Mesendoderm (in vitro differentiated cells): ENCODE measurements at regions not wholly inside any gene's neighbourhood (a gene's known extent, or its start where the extent isn't known, plus 50 kb on each side); places are given as distances from the start of the nearest gene placed in this dataset.

ENCODE experiments used
- DNase-seq: peaks from one replicate; pipeline ENCODE4 v3.0.0; 2013
- H2AK5ac ChIP-seq: 2 replicates; pipeline ENCODE4 v1.6.1; 2013; ENCODE audit warnings: low read length, inconsistent platforms
- H2BK120ac ChIP-seq: 2 replicates; pipeline ENCODE4 v1.6.1; 2013; ENCODE audit warnings: low read depth, mild to moderate bottlenecking, low read length, moderate library complexity, mixed read lengths
- H2BK15ac ChIP-seq: replicated peaks from 2 replicates; pipeline ENCODE4 v1.6.1; 2013; ENCODE audit warnings: low read depth, mild to moderate bottlenecking, moderate library complexity
- H2BK5ac ChIP-seq: 2 replicates; pipeline ENCODE4 v1.6.1; 2013; ENCODE audit warnings: low read length, inconsistent platforms
- H3K18ac ChIP-seq: 2 replicates; pipeline ENCODE4 v1.6.1; 2013; ENCODE audit warnings: mild to moderate bottlenecking, low read length, mixed read lengths
- H3K23ac ChIP-seq: one replicate; pipeline ENCODE4 v1.6.1; 2013; ENCODE audit warnings: low read length
- H3K27ac ChIP-seq: 2 replicates; pipeline ENCODE4 v1.5.1; 2013; ENCODE audit warnings: low read depth, mild to moderate bottlenecking, inconsistent platforms, low read length, moderate library complexity
- H3K27me3 ChIP-seq: 2 replicates; pipeline ENCODE4 v1.6.1; 2013; ENCODE audit warnings: low read length, control low read depth, mild to moderate bottlenecking, inconsistent platforms; ENCODE audit not compliant: insufficient read depth, poor library complexity
- H3K36me3 ChIP-seq: 2 replicates; pipeline ENCODE4 v1.6.1; 2013; ENCODE audit warnings: low read length, inconsistent platforms; ENCODE audit not compliant: control insufficient read depth, insufficient read depth
- H3K4ac ChIP-seq: one replicate; pipeline ENCODE4 v1.6.1; 2013; ENCODE audit warnings: low read depth, mild to moderate bottlenecking, low read length, moderate library complexity
- H3K4me1 ChIP-seq: 2 replicates; pipeline ENCODE4 v1.6.1; 2013; ENCODE audit warnings: low read depth, low read length, inconsistent platforms; ENCODE audit not compliant: control insufficient read depth
- H3K4me2 ChIP-seq: 2 replicates; pipeline ENCODE4 v1.6.1; 2013; ENCODE audit warnings: low read length
- H3K4me3 ChIP-seq: 2 replicates; pipeline ENCODE4 v1.5.1; 2013; ENCODE audit warnings: mild to moderate bottlenecking, low read length
- H3K56ac ChIP-seq: one replicate; pipeline ENCODE4 v1.6.1; 2013; ENCODE audit warnings: low read length
- H3K79me1 ChIP-seq: 2 replicates; pipeline ENCODE4 v1.6.1; 2013; ENCODE audit warnings: low read length, inconsistent platforms
- H3K79me2 ChIP-seq: 2 replicates; pipeline ENCODE4 v1.6.1; 2013; ENCODE audit warnings: mild to moderate bottlenecking, low read length; ENCODE audit not compliant: control insufficient read depth, insufficient read depth
- H3K9ac ChIP-seq: 2 replicates; pipeline ENCODE4 v1.6.1; 2013; ENCODE audit warnings: low read length, inconsistent platforms
- H4K5ac ChIP-seq: one replicate; pipeline ENCODE4 v1.6.1; 2013; ENCODE audit warnings: low read length
- H4K8ac ChIP-seq: one replicate; pipeline ENCODE4 v1.6.1; 2013; ENCODE audit warnings: low read depth, mild to moderate bottlenecking, control low read depth, low read length, moderate library complexity
- WGBS: extraction: QIAGEN DNeasy Blood & Tissue Kit; methylation state at CpG from one replicate; pipeline ENCODE4 v1.1.7; 2013; ENCODE audit warnings: low lambda C conversion rate, missing lambda C conversion rate; ENCODE audit not compliant: insufficient coverage; ENCODE audit errors: extremely low coverage; 5-methylcytosine and 5-hydroxymethylcytosine counted together

DNA sequence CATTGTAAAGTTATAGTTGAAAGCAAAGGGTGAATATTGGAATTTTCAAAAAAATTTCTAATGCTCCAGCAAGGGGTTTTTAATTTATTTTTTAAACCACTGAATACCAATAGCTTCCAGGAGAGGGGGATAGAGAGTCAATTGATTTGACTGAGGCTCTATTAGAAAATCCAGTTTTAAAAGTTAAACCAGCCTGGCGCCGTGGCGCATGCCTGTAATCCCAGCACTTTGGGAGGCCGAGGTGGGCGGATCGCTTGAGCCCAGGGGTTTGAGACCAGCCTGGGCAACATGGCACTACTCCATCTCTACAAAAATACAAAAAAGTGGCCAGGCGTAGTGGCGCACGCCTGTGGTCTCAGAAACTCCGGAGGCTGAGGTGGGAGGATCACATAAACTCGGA is 150.1 kb downstream of the SLC38A4 start:
- Histone ChIP-seq H3K56ac (peak overlapping the region; percentile 26), H2AK5ac (no peak overlapping the region), H3K4me1 (no peaks in the 10 kb centered on the region), H2BK15ac (no peak overlapping the region), H4K5ac (no peak overlapping the region), H2BK5ac (no peak overlapping the region), H3K27ac (no peak overlapping the region), H3K4me2 (no peak overlapping the region), H3K9ac (no peak overlapping the region), H3K4ac (peak overlapping the region; percentile 18), H3K4me3 (no peak overlapping the region), H3K18ac (no peak overlapping the region), H3K23ac (no peak overlapping the region), H3K36me3 (no peaks in the 10 kb centered on the region), H4K8ac (no peak overlapping the region), H3K27me3 (no peaks in the 10 kb centered on the region), H3K79me1 (no peaks in the 10 kb centered on the region), H2BK120ac (no peak overlapping the region), H3K79me2 (no peaks in the 10 kb centered on the region)
- no CpG with 5 or more reads among the region's 11 CpGs for WGBS
- DNase-seq, result peak; percentile 49

GRCh38 chr12:46674800-46675199 is 151.0 kb downstream of the SLC38A4 start:
- Histone ChIP-seq H3K56ac (no peak overlapping the region), H3K4me3 (no peak overlapping the region), H3K18ac (peak overlapping the region; percentile 60), H3K27ac (no peak overlapping the region), H2BK120ac (no peak overlapping the region), H3K9ac (no peak overlapping the region), H3K79me2 (no peaks in the 10 kb centered on the region), H3K36me3 (no peaks in the 10 kb centered on the region), H3K79me1 (no peaks in the 10 kb centered on the region), H3K23ac (no peak overlapping the region), H3K4me2 (no peak overlapping the region), H3K27me3 (no peaks in the 10 kb centered on the region), H2AK5ac (no peak overlapping the region), H4K8ac (no peak overlapping the region), H2BK15ac (no peak overlapping the region), H3K4ac (no peak overlapping the region), H4K5ac (no peak overlapping the region), H2BK5ac (no peak overlapping the region), H3K4me1 (no peaks in the 10 kb centered on the region)
- no CpG with 5 or more reads among the region's 4 CpGs for WGBS
- DNase-seq, result no peak

GRCh38 chr12:46674129-46674528 is 151.7 kb downstream of the SLC38A4 start:
- no peak overlapping the region for H3K23ac ChIP-seq
- no peaks in the 10 kb centered on the region for H3K36me3 ChIP-seq
- H3K4me1 ChIP-seq, result no peaks in the 10 kb centered on the region
- no peak overlapping the region for H3K4me3 ChIP-seq
- no peak overlapping the region for H2BK120ac ChIP-seq
- no CpG with 5 or more reads among the region's 1 CpG for WGBS
- H2BK5ac ChIP-seq, result no peak overlapping the region
- no peak overlapping the region for H3K27ac ChIP-seq
- DNase-seq, result no peak
- H3K56ac ChIP-seq, result no peak overlapping the region
- no peak overlapping the region for H3K18ac ChIP-seq
- H3K4me2 ChIP-seq, result no peak overlapping the region
- no peak overlapping the region for H2BK15ac ChIP-seq
- H3K4ac ChIP-seq, result no peak overlapping the region
- no peak overlapping the region for H4K5ac ChIP-seq
- no peak overlapping the region for H2AK5ac ChIP-seq
- no peaks in the 10 kb centered on the region for H3K27me3 ChIP-seq
- H3K9ac ChIP-seq, result no peak overlapping the region
- no peaks in the 10 kb centered on the region for H3K79me1 ChIP-seq
- H3K79me2 ChIP-seq, result no peaks in the 10 kb centered on the region
- no peak overlapping the region for H4K8ac ChIP-seq

DNA sequence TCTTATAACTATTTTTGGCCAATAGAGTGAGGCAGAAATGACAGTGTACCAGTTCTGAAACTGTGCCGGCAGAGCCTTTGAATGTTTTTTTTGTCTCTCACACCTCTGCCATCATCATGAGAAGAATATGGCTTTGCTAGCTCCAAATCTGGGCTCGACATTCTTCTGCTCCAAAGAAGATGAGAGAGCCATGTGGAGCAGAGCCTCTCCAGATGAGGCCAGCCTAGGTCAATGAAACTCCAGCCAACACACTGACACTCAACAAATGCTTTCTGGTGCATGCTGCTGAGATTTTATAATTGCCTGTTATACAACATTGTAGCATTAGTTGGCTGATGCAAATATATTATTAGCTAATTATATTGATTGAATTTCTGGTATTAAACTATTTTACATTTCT is 154.7 kb downstream of the SLC38A4 start:
- no peak overlapping the region for H2BK120ac ChIP-seq
- no peak overlapping the region for H4K8ac ChIP-seq
- no peak overlapping the region for H3K9ac ChIP-seq
- H3K4me2 ChIP-seq, result no peak overlapping the region
- no CpG with 5 or more reads among the region's 2 CpGs for WGBS
- H4K5ac ChIP-seq, result no peak overlapping the region
- no peaks in the 10 kb centered on the region for H3K79me1 ChIP-seq
- DNase-seq, result no peak
- H3K36me3 ChIP-seq, result no peaks in the 10 kb centered on the region
- H3K18ac ChIP-seq, result no peak overlapping the region
- no peak overlapping the region for H3K27ac ChIP-seq
- H3K4me1 ChIP-seq, result no peaks in the 10 kb centered on the region
- no peaks in the 10 kb centered on the region for H3K79me2 ChIP-seq
- H3K4ac ChIP-seq, result no peak overlapping the region
- H2BK5ac ChIP-seq, result no peak overlapping the region
- no peaks in the 10 kb centered on the region for H3K27me3 ChIP-seq
- H3K23ac ChIP-seq, result no peak overlapping the region
- no peak overlapping the region for H2AK5ac ChIP-seq
- H3K56ac ChIP-seq, result no peak overlapping the region
- no peak overlapping the region for H2BK15ac ChIP-seq
- H3K4me3 ChIP-seq, result no peak overlapping the region

DNA sequence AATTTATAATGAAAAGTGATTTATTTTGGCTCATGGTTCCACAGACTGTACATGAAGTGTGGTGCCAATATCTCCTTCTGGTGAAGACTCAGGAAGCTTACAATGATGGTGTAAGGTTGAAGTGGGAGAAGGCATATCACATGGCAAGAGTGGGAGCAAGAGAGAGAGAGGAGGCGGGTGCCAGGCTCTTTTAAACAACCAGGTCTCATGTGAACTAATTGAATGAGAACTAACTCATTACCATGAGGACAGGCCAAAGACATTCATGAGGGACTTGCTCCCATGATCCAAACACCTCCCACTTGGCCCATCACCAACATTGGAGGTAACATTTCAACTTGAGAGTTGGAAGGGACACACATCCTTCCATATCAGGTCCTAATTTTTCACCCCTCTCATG is 155.2 kb downstream of the SLC38A4 start:
- H3K36me3 ChIP-seq, result no peaks in the 10 kb centered on the region
- no peak overlapping the region for H2BK15ac ChIP-seq
- H3K23ac ChIP-seq, result no peak overlapping the region
- no peak overlapping the region for H3K9ac ChIP-seq
- H3K79me2 ChIP-seq, result no peaks in the 10 kb centered on the region
- H2AK5ac ChIP-seq, result no peak overlapping the region
- H3K56ac ChIP-seq, result no peak overlapping the region
- no CpG with 5 or more reads among the region's 1 CpG for WGBS
- H3K4me2 ChIP-seq, result no peak overlapping the region
- H3K27ac ChIP-seq, result no peak overlapping the region
- no peaks in the 10 kb centered on the region for H3K79me1 ChIP-seq
- H3K27me3 ChIP-seq, result no peaks in the 10 kb centered on the region
- no peak overlapping the region for H2BK120ac ChIP-seq
- H2BK5ac ChIP-seq, result no peak overlapping the region
- no peak overlapping the region for H3K4ac ChIP-seq
- H4K5ac ChIP-seq, result no peak overlapping the region
- no peak for DNase-seq
- no peak overlapping the region for H4K8ac ChIP-seq
- H3K4me3 ChIP-seq, result no peak overlapping the region
- H3K18ac ChIP-seq, result no peak overlapping the region
- no peaks in the 10 kb centered on the region for H3K4me1 ChIP-seq

GRCh38 chr12:46669720-46670119 is 156.1 kb downstream of the SLC38A4 start:
- Histone ChIP-seq H4K5ac (no peak overlapping the region), H3K79me2 (no peaks in the 10 kb centered on the region), H3K9ac (no peak overlapping the region), H3K27me3 (no peaks in the 10 kb centered on the region), H3K18ac (no peak overlapping the region), H2BK15ac (no peak overlapping the region), H4K8ac (no peak overlapping the region), H3K4me2 (no peak overlapping the region), H3K4ac (no peak overlapping the region), H3K27ac (peak overlapping the region; percentile 30), H3K23ac (no peak overlapping the region), H3K79me1 (no peaks in the 10 kb centered on the region), H3K56ac (no peak overlapping the region), H2BK120ac (peak overlapping the region; percentile 32), H3K4me3 (no peak overlapping the region), H3K36me3 (no peaks in the 10 kb centered on the region), H2AK5ac (no peak overlapping the region), H3K4me1 (no peaks in the 10 kb centered on the region), H2BK5ac (no peak overlapping the region)
- peak; percentile 77 for DNase-seq
- WGBS, result no CpG with 5 or more reads among the region's 2 CpGs
